Anterior cingulate cortex (tissue), 58 donors: ENCODE measurements at regions not wholly inside any gene's neighbourhood (a gene's known extent, or its start where the extent isn't known, plus 50 kb on each side); places are given as distances from the start of the nearest gene placed in this dataset.
"Not testable (repeated sequence)": the region's sequence is repeated elsewhere in the genome, so short reads cannot be mapped to it uniquely, and the experiment has no call there.

Experiments
- DNase-seq, 58 donors: peaks; one replicate each; lab custom pipeline; 2025; lab: John Stamatoyannopoulos, UW

DNA sequence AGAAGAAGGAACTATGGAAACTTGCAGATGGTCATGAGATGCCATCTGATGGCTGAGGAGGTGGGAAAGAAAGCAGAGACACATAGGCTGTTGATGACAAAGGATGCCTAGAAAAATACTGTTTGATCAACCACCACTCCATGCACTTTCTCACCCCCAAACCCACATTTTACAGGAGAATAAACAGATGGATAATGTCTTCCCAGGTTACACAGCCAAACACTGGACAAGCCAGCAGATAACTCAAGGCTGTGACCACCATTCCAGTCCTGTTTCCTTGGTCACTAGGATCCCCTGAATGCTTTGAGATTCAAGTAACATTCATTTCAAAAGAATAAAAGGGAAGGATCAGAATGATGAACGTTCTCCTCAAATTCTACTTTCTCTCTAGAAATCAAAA is 733.0 kb upstream of the SOX11 start:
- no peak for DNase-seq

DNA sequence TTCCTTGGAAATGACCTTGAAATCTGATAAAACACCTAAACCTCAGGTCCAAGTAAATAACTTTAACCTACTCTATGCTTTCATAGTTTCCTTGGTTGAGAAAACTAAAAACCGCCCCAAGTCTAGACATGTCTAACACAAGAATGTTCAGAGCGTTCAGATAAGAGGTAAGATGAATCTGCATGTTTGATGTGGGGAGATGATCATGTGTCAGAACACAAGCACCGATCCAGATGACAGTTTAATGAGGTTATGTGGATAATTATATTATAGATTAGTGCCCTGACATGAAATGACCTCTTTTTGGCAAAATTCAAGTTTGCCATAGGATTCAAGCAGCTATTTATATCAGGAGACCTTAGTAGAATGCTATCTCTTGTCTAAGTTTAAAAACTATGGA is 729.8 kb upstream of the SOX11 start:
- DNase-seq, result no peak

DNA sequence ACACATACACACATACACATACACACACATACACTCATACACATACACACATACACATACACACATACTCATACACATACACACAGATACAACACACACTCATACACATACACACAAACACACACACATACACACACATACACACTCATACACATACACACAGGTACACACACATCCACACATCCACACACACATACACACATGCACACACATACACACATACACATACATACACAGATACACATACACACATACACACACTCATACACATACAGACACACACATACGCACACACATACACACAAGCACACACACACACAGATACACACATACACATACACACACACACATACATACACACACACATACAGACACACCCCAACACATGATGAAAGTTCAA is 729.1 kb upstream of the SOX11 start:
- no peak for DNase-seq

DNA sequence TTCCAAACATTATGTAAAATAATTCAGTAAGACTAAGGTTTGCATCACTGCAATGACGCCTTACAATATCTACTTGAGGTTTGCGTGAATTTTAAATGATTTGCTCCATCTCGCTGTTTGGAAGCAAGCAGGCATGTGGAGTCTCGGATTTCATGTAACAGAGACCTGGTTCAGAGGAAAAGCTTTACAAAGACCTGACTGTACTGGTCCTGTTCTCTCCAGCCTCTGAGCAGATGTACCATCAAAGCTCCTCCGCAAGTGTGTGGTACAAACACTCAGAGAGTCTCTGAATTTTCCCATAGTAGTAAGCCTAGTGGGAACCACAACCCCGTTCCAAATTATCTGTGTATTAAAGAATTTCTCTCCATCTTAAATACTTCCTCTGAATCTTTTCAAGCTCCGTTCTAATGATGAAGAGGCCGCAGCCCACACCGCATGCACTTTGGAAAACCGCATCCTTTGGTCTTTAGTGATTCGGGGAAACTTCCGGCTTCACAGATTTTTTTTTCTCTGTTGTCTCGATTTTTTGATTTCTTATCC is 728.1 kb upstream of the SOX11 start:
- DNase-seq, result no peak

DNA sequence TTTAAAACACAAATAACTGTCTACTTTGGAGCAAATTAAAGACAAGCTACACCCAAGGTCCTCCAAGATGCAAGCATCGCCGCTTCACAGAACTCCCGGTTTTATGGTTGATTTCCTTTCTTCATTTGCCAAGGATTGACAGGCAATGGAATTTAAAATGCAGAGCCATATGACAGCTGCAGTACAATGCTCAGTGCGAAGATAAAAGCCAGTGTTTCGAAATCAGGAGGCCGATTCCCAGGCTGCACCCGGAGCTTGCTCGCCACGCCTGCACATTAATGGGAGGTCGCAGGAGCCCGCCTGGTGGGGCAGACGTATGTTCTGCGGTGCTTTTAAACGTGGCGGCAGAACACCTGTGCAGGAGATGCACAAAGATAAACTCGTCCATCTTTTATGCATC is 727.6 kb upstream of the SOX11 start:
- DNase-seq, result no peak

DNA sequence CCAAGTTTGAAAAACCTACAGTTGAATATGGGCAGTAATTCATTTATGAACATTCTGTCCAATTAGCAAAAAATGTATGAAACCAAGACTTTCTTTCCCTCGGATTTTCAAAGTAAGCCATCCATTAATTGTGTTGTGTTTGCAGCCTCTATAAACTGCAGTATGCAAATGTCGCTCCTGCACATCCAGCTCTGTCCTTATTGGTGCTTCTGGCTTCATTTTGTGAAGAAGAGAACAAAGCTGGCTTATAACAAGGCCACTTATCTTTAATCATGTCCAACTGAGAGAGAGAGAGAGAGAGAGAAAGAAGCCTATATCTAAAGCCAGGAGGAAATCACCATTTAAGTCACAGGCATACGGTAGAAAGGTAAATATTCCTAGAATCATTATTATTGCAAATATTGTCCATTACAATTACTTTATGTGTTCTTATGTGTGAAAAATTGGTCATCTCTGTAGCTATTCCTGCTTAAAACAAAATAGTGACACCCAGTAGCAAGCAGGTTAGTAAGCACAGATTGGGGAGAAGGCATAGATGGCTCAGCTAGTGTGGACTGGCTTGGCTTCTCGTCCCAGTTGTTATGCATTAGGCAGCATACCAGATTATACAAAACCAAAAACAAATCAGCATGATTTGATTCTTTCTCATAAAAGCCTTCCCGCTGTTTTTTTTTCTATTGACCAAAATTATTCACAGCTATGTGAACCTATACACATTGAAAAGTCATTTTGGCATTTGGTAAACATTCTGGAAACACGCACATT is 726.4 kb upstream of the SOX11 start:
- no peak for DNase-seq

DNA sequence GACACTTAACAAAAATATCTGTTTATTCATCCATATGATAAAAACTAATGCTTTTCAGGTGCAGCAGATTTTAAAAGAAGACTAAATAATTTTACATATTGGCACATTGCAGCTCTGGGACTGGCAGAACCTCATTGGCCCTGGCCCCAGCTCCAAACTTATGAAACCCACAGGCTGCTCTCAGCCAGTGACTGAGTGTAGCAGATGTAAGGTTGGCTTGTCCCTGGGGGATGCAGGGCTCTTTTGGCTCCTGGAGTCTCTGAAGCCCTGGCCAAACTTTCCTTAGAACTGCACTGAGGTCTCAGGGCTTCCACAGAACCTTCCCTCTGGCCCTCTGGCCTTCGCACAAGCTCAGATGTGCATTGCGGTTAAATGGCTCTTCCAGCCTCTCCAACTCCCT is 725.0 kb upstream of the SOX11 start:
- no peak for DNase-seq

DNA sequence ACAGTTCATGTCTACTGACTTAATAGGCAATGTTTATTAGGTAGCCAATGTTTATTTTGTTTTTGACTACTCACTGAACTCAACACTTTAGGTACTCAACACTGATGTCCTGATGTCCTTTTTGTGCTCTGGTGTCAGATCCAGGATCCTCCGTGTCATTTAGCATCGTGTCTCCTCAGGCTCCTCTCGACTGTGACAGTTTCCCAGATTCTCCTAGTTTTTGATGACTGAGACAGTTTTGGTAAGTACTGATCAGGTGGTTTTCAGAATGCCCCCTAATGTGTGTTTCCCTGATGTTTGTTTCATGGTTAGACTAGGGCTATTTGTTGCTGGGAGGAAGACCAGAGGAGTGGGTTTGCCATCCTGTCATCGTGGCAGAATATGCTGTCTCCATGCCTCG is 719.7 kb upstream of the SOX11 start:
- DNase-seq, result no peak

DNA sequence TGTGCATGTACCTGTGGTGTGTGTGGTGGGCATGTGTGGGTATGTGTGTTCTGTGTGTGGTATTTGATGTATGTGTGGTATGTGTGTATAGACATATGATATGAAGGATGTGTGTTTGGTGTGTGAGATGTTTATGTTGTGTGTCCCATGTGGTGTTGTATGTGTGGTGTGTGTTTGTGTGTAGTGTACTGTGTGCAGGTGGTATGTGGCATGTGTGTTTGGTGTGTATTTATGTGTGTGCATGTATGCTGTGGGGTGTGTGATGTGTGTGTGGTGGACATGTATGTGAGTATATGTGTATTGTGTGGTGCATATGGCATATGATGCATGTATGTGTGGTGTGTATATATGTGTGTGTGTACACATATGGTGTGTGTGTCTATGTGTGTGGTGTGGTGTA is 718.8 kb upstream of the SOX11 start:
- DNase-seq, result no peak

DNA sequence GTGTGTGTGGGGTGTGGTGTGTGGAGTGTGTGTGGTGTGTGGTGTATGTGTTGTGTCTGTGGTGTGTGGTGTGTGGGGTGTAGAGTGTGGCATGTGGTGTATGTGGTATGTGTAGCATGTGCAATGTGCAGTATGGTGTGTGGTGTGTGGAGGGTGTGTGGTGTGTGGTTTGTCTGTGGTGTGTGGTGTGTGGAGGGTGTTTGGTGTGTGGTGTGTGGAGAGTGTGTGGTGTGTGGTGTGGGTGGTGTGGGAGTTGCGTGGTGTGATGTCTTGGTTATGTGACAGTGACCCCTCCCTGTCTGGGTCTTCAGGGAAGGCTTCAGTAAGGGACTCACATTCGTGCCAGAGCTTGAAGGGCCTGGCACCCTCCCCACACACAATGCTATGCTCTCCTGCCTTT is 718.2 kb upstream of the SOX11 start:
- DNase-seq, result peak in 1 of 58 donors; percentile 6

DNA sequence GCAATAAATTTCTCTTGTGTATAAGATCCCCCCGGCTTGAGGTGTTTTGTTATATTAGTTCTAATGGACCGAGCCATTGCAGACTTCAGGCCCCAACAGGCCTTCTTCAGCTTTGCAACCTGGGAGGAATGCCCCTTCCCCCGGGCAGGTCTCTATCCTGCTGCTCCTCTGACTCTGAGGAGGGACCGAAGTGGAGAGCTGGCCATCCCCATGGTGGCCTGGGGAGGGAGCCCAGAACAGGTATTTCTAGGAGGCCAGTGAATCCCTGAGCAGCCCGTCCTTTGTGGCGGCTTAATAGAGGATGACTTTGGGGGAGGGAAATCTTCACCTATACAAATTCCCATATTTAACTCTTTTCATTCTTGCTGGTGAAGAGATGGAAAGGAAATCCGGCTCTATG is 715.8 kb upstream of the SOX11 start:
- DNase-seq, result no peak

DNA sequence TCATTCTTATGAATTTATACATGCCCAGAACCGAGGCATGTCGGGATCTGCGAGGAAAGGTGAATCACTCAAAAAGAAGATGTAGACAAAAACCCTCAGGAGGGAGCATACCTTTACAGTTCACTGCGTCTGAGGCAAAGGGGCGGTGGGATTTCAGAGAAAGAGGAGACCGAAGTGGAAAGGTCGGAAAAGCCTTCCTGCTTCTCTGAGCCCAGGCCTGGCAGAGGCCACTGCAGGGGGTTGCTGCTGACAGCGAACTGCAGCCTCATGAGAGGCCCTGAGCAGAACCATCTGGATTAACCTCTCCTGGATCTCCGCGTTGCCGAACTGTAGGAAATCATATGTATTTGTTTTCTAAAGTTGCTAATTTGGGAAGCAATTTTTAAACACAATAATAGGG is 713.1 kb upstream of the SOX11 start:
- no peak for DNase-seq

DNA sequence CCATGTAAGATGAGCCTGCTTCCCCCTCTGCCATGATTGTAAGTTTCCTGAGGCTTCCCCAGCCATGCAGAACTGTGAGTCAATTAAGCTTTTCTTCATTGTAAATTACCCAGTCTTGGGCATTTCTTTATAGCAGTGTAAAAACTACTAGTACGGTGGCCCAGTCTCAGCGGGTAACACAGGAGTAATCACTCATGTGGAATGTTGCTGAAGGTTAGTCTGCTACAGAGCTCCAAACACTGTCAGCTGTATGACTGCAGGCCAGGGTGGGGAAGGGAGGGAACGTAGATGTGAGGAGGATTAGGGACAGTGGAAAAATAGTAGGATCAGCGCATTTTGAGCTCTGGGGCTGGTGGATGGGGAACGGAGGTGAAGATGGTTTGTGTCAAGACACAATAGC is 711.2 kb upstream of the SOX11 start:
- no peak for DNase-seq

DNA sequence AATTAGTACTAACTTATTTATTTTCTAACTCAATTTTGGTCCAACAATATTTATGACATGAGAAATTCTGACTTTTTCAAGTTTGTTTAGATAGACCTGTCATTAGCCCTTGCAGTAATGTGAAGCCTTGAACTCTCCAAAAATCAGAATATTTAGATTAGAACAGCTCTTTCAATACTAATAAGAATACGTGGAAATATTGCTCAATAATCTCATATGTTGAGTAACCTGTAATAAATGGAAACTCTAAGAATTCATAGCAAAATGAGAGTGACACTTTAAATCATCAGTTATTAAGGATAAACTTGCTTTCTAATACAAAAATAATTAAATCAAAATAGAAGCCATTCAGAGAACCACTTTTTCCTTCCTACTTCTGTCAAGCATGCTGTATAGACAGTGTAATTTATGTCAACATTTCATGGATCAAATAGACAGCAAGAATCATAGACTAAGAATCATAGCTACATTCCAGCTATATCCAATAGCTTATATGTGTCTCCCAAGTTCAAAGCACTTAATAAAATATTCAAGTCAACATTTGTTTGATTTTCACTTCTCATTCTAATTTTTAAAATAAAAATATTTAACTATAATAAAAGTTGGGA is 710.3 kb upstream of the SOX11 start:
- DNase-seq, result no peak

DNA sequence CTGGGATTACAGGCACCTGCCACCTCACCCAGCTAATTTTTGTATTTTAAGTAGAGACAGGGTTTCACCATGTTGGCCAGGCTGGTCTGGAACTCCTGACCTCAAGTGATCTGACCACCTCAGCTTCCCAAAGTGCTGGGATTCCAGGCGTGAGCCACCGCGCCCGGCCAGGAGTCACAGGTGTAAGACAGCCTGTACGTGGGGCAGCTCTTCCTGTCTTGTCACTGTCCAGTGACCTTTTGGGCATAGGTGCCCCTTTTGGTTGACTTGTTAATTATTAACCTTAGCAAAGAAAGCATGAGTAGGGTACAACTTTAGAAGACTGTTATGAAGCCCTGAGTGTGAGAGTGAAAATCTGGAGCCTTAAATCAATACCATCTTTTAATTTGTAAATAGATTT is 703.7 kb upstream of the SOX11 start:
- not testable (repeated sequence) for DNase-seq

DNA sequence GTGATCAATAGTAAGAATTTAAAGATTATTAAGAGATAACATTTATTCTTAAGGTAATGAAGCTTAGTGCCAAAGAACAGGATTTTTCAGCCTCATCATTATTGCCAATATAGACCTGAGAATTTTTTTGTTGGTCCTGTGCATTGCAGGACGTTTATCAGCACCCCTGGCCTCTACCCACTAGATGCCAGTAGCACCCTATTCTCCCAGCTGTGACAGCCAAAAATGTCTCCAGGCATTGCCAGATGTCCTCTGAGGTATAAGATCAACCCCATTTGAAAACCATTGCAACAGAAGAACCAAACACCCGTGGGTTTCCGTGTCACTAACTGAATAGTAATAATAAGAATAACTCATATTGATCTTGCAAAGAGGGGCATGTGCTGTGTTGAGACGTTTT is 700.0 kb upstream of the SOX11 start:
- DNase-seq, result no peak

DNA sequence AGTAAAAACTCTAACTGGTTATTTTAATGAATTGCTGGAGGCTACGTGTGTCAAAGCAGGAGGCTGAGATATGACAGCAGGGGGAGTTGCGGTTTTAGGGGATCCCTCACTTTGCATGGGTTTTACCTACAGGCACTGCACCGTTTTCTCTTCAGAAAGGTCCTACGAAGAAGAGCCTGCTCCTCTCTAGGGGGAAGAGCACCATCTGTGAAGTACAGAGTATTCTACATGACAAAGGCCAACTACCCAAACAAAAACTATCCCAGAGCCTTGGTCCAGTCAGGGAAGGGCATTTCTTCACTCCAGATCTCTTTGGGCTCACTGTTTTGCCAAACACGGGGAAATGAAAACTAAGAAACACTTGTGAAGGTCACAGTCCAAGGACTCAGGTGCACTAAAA is 696.7 kb upstream of the SOX11 start:
- no peak for DNase-seq

DNA sequence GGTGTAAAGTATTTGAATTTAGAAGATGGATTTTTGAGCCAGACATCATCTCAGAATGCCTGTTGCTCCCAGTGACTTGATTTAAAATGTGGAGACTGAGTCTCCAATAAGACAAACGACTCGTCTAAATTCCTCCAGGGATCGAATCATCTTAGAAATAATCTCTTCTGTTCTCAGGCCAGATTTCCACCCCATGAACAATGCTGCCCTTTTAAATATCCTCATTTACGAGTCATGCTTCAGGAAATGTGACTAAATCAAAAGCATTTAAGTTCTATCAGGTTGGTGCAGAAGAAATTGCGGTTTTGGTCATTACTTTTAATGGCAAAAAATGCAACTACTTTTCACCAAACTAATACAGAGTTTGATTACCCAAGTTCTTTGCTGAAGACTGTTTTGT is 684.6 kb upstream of the SOX11 start:
- DNase-seq, result no peak

DNA sequence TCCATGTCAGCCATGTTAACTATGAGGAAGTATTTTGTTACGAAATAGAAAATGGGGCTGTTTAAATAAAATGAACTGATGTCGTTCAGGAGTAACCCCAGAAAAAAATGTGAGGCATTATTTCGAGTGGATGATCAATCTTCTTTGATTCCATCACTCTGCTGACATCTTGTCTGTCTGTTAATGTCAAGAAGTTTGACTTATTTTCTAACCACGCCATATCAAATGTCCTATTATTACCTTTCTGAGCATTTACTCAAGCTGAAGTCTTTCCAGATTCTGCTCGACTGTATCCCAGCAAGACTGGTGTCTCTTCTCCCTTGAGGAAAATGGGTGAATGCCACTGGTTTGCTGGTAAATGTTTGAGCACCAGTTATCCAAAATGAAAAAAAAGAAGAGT is 672.9 kb upstream of the SOX11 start:
- no peak for DNase-seq

DNA sequence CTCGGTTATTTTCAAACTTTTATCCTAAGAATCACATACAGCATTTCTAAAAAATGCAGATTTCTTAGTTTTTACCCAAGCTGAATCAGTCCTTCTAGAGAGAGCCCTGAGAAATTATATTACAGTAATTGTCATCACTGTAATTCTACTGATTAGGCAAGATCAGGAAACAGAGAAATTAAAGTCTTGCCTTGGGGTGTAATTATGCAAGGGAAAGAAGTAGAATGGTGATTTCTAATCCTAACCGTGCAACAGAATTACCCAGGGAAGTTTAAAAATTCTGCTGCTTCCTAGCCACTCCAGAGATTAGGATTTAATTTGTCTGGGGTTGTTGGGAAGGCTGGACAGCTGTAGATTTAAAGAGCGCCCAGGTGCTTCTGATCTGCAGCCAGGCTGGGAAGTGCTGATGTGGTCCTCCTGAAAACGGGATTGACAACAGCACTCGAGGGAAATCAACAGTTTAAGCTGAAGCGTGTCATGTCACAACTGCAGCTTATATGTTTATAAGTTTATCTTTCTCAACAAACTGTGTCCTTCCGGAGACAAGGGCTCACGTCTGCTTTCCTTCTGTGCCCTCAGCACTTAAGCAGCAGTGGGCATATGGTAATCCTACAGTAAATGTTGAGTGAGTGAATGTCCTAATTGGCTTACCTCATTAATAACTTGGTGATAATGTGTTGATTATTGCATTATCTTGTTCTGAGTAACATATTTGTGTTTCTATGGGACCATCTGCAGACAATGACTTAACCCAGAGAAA is 671.9 kb upstream of the SOX11 start:
- no peak for DNase-seq

DNA sequence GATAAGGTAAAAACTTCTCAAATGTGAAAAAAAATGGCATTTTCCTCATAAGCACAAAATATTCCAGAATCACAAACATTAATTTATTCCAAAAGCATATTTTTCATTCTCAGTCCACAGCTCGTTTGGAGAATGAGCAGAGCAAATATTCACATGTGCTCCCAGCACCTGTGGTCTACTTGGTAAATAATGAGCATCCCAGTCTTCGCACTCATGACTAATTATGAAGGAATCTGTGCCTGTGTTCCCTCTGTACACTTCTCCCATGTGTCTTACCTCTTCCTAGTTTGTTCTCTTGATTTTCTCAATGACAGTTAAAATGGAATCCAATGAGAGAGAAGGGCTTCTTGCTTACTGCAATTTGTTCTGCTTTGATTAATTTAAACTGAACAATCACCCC is 671.0 kb upstream of the SOX11 start:
- no peak for DNase-seq

DNA sequence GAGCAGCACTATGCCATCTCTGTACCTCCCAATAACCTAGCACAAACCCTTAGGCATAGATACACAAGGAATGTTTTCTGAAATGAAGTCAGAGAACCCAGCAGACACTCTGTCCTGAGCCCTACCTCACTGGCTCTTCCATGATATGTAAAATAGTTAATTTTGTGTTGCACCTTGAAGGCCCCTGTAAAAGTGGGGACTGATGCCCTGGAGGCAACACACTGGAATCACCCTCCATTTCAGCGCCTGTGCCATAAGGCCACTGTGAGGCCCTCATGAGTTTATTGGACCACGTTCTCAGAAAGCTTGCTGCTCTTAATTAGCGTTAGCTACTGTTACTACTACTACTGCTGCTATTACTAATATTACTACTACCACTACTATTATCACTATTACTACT is 670.1 kb upstream of the SOX11 start:
- DNase-seq, result no peak
